NCI-H2081 (cell line): ENCODE measurements at regions not wholly inside any gene's neighbourhood (a gene's known extent, or its start where the extent isn't known, plus 50 kb on each side); places are given as distances from the start of the nearest gene placed in this dataset.

Source experiments
- DNase-seq, 2 experiments: peaks; one replicate each; lab custom pipeline; 2025; lab: John Stamatoyannopoulos, UW

DNA sequence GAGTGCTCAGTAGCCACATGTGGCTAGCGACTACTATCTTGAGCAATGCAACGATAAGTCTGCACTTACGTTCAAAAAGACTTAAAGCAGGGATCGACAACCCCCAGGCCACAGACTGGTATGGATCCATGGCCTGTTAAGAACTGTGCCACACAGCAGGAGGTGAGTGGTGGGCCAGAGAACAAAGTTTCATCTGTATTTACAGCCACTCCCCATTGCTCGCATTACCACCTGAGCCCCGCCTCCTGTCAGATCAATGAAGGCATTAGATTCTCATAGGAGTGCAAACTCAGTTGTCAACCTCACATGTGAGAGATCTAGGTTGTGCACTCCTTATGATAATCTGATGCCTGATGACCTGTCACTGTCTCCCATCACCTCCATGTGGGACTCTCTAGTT lies 103.6 kb upstream of the ZRANB2 start:
- no peak for DNase-seq

DNA sequence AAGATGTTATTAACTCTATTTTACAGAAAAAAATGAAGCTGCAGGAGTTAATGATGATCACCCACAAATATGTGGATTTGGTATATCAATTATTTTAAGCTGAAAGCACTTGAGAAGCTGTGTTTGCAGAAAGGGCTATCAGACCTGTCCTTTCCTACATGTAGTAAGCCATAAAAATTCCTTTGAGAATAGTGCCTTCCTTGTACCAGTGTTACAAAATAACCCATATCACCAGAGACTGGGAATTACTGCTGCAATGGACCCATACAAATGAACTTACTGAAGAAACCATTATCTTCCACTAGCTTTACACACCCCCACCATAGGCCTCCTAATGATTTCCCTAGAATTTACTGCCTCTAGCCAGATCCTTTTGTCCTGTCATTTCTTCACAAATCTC lies 99.2 kb upstream of the ZRANB2 start:
- DNase-seq = no peak

DNA sequence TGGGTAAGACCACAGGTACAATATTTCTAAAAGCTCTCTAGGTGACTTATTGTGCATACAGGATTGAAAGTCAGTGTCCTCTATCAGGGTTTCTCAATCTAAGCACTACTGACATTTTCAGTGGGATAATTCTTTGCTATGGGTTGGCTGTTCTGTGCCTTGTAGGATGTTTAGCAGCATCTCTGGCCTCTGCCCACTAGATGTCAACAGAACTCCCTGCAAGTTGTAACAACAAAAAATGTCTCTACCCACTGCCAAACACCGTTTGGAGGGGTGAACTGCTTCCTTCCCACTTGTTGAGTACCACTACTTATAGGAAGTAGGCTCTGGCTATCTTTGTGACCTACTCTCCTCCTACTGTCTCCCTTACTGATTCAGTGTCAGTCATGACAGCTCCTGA lies 90.1 kb upstream of the ZRANB2 start:
- no peak for DNase-seq

DNA sequence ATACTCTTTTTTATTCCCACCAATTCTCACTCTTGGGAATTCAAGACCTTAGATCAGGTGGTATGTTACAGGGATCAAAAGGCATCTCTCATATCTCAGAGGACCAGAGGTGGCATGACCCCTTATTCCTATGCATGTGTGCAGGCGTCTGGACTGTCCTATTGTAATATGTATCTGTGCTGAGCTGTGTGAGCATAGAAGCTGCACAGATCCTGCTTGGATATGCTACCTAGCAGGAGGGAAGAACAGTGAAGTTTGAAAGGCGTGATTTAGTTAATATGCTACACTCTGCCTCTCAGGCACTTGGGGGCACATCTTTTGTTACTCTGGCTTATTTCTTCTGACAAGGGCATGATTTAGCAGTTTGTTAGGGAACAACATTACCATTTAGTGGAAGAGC lies 86.7 kb upstream of the ZRANB2 start:
- DNase-seq = no peak

DNA sequence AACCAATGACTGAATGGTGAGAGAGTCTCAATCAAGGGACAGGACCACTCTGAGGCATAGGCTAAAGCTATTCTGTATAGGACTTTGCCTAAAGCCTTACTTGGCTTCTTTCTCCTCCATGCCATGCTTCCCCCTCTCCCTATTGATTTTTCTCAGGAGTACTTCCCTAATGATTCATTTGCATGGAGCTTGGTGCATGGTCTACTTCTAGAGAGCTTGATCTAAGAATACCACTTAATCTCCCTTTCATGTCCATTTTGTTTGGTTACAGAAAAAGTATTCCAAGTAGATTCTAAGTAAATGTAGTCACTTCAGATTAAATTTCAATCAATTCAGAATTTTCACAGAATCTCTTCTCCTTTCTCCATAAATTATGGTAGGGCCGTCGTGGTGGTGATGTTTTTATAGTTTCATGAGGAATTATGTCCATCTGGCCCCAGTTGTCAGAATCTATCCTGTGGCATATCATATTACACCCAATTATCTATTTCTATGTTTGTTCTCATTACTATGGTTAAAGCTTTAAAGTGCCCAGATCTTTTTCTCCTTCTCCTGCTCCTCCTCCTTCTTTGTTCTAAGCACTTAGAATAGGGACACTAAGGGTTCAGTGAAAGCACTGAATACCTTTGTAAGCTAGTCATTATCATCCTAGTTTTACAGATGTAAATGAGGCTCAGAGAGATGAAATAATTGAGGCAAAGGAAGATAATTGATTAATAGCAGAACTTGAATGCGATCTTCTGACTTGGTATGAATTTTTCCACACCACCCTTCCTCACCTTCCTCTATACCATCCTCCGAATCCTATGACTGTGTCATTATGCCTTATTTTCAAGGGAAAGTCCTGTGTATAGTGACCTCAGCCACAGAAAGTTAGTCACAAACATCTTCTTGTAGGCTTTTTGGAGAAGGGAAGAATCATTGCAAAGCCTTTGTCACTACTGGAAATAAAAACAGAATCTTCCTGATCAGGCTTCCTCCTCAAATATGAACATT lies 85.6 kb upstream of the ZRANB2 start:
- peak; percentile 5 to 29 for DNase-seq

DNA sequence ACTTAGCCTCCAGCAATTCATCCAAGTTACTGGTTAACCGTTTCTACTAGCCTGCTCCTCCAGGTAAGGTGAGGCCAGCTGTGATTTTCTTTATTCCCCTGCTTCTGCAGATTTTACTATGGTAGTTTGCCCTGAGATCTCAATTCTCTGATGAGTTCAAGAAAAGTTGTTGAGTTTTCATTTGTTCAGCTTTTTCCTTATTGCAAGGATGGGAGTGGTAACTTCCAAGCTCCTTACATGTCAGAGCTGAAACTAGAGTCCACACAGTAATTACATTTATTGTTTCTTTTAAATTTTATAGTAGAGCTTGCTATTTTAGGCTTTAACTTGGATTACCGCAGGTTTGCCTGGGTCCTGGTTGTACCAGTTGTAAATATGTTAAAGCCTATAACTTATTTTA lies 76.9 kb upstream of the ZRANB2 start:
- DNase-seq = no peak

DNA sequence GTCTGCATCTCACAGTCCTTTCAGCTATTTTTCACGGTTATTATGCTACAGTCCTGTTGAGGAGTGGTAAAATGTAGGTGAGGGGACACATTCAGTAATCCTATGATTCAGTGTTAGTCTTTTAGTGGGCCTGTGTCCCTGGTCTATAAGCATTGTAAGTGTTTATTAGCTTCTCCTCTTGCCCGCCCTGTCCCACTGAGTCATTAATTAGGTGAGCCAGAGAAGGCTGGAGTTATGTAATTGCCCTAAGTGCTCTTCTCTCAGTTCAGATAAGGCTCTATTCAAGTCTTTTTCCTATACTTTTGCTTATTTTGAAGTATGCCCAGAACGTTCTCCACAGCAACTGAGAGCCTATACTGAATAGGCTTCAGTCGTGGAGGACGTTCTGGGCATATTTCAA lies 76.3 kb upstream of the ZRANB2 start:
- DNase-seq = no peak

DNA sequence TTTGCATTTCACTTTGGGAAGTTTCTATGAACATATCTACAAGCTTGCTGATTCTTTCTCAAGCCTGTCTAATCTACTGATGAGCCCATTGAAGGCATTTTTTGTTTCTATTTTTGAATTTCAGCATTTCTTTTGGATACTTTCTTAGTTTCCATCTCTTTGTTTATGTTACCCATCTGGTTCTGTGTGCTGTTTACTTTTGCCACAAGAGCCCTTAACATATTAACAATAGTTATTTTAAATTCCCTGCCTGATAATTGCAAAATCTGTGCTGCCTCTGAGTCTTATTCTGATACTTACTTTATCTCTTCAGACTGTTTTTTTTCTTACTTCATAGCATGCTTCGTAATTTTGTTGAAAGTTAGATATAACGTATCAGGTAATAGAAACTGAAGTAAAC lies 75.8 kb upstream of the ZRANB2 start:
- no peak for DNase-seq

DNA sequence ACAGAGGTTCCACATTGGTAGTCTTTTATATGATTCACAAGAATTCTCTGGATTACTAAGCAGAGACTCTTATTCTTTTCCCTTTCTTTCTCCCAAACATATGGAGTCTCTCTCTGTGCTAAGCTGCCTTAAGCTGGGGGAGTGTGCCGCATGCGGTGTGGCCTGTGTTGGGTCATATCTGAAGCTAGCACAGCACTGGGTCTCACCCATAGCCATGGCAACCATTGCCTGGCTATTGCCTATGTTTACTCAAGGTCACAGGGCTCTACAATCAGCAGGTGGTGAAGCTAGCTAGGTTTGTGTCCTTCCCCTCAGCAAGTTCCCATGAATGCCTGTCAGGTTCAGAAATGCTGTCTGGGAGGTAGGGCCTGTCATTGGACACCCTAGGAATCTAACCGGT lies 73.6 kb upstream of the ZRANB2 start:
- DNase-seq = no peak

DNA sequence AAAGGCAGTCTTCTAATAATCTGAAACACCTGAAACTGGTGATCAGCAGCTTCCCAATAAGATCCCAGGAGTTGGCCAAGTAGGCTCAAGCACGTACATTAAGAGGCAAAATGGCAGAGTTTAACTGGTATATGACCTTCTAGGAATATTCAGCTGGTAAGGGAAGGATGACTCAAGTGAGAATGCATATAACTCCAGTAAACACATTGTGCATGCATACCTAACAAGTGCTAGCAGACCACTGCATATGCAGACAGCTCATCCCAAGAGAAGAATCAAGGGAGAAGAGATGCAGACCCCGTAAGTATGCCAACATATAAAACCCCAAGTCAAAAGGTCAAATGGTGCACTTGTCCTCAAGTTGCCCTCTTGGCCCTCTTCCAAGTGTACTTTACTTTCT lies 73.0 kb upstream of the ZRANB2 start:
- DNase-seq = no peak

DNA sequence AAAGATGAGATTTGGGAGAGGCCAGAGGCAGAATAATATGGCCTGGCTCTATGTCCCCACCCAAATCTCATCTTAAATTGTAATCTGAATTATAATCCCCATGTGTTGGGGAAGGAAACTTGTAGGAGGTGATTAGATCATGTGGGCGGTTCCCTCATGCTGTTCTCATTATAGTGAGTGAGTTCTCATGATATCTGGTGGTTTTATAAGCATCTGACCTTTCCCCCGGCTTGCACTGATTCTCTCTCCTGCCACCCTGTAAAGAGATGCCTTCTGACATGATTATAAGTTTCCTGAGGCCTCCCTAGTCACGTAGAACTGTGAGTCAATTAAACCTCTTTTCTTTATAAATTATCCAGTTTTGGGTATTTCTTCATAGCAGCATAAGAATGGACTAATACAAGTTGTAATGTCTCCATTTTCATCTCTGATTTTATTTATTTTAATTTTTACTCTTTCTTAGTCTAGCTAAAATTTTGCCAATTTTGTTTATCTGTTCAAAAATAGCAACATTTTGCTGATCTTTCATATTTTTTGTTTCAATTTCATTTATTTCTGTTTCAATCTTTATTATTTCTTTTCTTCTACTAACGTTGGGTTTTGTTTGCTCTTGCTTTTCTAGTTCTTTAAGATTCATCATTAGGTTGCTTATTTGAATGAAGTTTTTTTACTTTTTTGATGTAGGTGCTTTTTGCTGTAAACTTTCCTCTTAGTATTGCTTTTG lies 67.0 kb upstream of the ZRANB2 start:
- DNase-seq = no peak

DNA sequence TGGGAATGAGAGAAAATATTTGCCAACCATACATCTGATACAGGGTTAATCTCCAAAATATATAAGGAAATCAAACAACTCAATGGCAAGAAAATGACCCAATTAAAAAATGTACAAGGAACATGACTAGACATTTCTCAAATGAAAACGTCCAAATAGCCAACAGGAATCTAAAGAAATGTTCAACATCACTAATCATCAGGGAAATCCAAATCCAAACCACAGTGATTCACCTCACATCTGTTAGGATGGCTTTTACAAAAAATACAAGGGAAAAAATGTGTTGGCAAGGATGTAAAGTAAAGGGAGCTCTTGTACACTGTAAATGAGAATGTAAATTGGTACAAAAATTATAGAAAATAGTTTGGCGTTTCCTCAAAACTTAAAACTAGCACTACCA lies 54.7 kb upstream of the ZRANB2 start:
- DNase-seq = no peak
